ENCODE measurements at regions not wholly inside any gene's neighbourhood (a gene's known extent, or its start where the extent isn't known, plus 50 kb on each side); places are given as distances from the start of the nearest gene placed in this dataset.
A peak's percentile ranks its signal among the peaks of the same experiment; 100 is the strongest.

GRCh38 chr4:157978680-157979361, 194.0 kb downstream of the GASK1B start:
- DNase-seq (ENCODE audit: extremely low read depth, low read depth), result peak; percentile 72

- no peak for DNase-seq (ENCODE audit: extremely low read depth, low read depth)
Observed at GRCh38 chr4:157977086-157977485, 195.7 kb downstream of the GASK1B start.

GRCh38 chr4:157973297-157973696, 199.5 kb downstream of the GASK1B start:
- no peak for DNase-seq (ENCODE audit: extremely low read depth, low read depth)

GRCh38 chr4:157964463-157964862, 208.4 kb downstream of the GASK1B start:
- no peak for DNase-seq (ENCODE audit: extremely low read depth, low read depth)

GRCh38 chr4:157961229-157961990, 211.4 kb downstream of the GASK1B start:
- DNase-seq (ENCODE audit: extremely low read depth, low read depth), result no peak

GRCh38 chr4:157957905-157958304, 214.9 kb downstream of the GASK1B start:
- no peak for DNase-seq (ENCODE audit: extremely low read depth, low read depth)

GRCh38 chr4:157942017-157942416, 230.8 kb downstream of the GASK1B start:
- DNase-seq (ENCODE audit: extremely low read depth, low read depth), result no peak

- DNase-seq (ENCODE audit: extremely low read depth, low read depth), result no peak
Observed at GRCh38 chr4:157934151-157934550, 238.7 kb downstream of the GASK1B start.

- no peak for DNase-seq (ENCODE audit: extremely low read depth, low read depth)
Observed at GRCh38 chr4:157932936-157933335, 239.9 kb downstream of the GASK1B start.

- DNase-seq (ENCODE audit: extremely low read depth, low read depth), result no peak
Observed at GRCh38 chr4:157929486-157929885, 243.3 kb downstream of the GASK1B start.

GRCh38 chr4:157918036-157918832, 254.6 kb downstream of the GASK1B start:
- no peak for DNase-seq (ENCODE audit: extremely low read depth, low read depth)

- DNase-seq (ENCODE audit: extremely low read depth, low read depth), result no peak
Observed at GRCh38 chr4:157912212-157912611, 260.6 kb downstream of the GASK1B start.

- no peak for DNase-seq (ENCODE audit: extremely low read depth, low read depth)
Observed at GRCh38 chr4:157911662-157912061, 261.2 kb downstream of the GASK1B start.

GRCh38 chr4:157908691-157909090, 264.1 kb downstream of the GASK1B start:
- DNase-seq (ENCODE audit: extremely low read depth, low read depth), result no peak

- DNase-seq (ENCODE audit: extremely low read depth, low read depth), result no peak
Observed at GRCh38 chr4:157908031-157908430, 264.8 kb downstream of the GASK1B start.

- DNase-seq (ENCODE audit: extremely low read depth, low read depth), result no peak
Observed at GRCh38 chr4:157907226-157907946, 265.4 kb downstream of the GASK1B start.

- no peak for DNase-seq (ENCODE audit: extremely low read depth, low read depth)
Observed at GRCh38 chr4:157898836-157899605, 273.8 kb downstream of the GASK1B start.

GRCh38 chr4:157897855-157898370, 274.9 kb downstream of the GASK1B start:
- no peak for DNase-seq (ENCODE audit: extremely low read depth, low read depth)

- no peak for DNase-seq (ENCODE audit: extremely low read depth, low read depth)
Observed at GRCh38 chr4:157896726-157897125, 276.1 kb downstream of the GASK1B start.

- no peak for DNase-seq (ENCODE audit: extremely low read depth, low read depth)
Observed at GRCh38 chr4:157895205-157895604, 277.6 kb downstream of the GASK1B start.

Measured in NCI-H460 (cell line).